Myocyte (in vitro differentiated cells): ENCODE measurements at regions not wholly inside any gene's neighbourhood (a gene's known extent, or its start where the extent isn't known, plus 50 kb on each side); places are given as distances from the start of the nearest gene placed in this dataset.

ENCODE experiments used
- DNase-seq: peaks from one replicate; pipeline ENCODE4 v3.0.0-alpha.2; 2012; ENCODE audit warnings: low read depth

DNA sequence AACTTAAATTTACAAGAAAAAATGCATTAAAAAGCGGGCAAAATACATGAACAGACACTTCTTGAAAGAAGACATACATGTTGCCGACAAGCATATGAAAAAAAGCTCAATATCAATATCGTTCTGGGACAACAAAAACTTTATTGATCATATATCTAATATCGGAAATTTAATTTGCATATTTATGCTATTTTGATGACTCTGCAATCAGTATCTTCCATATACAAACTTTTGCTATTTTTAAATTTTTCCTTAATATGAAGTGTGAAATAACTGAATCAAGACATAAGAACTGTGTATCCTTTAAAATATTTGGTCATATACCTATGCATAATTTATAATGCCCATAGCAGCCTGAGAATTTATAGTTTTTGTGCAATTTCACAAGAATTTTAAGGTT is 224.6 kb downstream of the ALX1 start:
- no peak for DNase-seq

DNA sequence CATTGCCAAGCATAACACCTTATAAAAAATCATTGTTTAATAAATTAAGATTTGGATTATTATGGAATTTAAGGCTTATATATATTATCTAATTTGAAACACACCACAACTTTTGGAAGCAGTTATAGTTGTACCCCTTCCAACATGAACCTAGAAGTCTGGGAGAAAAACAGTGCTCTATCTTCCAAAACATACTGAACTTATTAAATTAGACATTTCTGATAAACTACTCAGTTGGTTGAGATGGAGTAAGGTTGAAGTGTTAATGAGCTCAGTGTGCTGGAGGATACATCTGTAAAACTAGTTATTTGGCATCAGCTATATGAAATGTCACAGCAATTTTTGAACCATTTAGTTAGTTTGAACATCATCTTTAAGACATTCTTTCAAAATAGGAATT is 227.4 kb downstream of the ALX1 start:
- DNase-seq: no peak

DNA sequence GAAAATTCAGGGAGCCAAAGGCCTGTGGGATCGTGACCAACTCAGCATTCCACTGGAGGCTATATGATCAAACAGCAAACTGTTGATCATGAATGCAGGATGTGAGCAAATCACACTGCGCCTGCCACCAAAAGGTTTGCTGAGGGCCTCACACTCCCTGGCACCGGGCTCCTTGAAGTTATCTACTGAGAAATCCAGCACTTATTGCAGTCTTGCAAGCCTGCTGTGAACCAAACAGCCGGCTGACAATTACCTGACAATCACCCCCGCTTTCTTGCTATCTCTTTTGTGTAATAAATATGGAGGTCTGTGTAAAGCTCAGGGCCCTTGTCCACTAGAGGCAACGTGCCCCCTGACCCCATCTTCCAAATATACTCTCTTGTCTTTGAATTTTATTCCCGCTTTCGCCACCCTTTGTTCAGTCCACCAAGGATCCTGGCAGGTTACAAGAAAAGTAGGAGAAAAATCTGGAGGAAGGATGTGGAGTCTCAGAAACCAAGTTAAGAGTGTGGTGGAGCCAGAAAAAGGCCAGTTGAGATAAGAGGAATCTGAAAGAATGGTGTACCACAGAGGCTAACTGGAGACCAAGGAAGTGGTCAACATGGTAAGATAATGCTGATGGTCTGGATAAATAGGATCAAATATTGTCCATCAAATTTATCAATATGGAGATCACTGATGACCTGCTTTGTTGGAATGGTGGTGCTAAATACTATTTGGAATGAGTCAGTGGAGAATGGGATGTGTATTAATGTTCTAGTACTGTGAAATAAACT is 229.2 kb downstream of the ALX1 start:
- no peak for DNase-seq

DNA sequence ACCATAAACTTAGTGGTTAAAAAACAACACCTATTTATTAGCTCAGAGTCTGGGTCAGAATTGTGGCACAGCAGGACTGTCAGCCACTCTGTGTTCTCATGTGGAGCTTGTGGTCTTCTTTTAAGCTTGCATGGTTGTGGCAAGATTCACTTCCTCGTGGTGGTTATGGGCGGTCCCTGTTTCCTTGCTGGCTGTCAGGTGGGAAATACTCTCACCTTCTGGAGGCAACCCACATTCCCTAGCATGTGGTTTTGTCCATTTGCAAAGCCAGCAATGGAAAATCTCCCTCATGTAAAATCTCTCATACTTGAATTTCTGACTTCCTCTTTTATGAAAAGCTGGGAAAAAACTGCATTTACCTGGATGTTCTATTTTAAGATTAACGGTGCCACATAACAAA is 229.8 kb downstream of the ALX1 start:
- DNase-seq: peak; percentile 13

DNA sequence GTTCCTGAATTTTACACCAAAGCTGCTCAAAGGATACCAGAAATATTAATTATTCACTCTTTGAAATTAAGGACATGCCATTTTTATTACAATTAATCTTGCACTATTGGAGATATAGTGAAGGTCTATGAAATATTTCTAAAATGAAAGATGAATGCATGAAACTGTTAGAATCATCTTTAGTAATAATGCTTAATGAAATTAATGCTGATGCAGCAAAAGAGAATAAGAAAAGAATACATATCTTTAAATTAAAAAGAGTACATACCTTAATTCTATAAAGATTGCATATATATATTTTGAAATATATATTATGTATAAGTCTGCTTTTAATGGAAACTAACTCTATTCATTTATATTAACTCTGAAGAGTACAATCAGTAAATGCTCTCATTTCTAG is 236.0 kb downstream of the ALX1 start:
- no peak for DNase-seq

DNA sequence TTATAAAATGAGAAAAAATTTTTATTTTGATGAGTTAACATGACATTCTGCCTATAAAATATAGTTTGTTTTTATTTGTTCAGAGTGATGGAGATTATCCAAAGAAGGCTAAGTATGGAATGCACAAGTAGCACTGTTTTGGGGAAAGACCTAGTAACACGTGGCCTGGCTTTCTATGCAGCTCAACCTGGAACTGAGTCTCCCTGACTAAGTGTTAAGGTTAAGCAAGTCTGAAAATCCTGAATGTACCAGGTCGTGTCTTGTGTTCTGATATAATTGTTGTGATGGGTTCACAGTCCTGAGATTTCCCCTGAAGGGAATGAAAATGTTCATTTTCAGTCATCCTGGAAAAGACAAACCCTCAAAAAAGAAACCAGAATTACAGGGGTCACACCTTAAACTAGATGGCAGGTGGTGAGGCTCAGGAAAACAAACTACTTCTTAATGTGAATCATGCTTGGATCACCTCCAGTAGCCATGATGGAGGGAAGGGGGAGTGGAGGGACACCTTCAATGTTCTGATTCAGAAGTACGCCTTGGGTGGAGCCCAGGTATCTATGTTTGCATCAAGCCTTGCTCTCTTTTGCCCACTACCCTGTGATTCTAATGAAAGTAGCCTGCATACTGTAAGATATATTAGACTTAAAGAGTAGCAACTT is 236.8 kb downstream of the ALX1 start:
- no peak for DNase-seq

DNA sequence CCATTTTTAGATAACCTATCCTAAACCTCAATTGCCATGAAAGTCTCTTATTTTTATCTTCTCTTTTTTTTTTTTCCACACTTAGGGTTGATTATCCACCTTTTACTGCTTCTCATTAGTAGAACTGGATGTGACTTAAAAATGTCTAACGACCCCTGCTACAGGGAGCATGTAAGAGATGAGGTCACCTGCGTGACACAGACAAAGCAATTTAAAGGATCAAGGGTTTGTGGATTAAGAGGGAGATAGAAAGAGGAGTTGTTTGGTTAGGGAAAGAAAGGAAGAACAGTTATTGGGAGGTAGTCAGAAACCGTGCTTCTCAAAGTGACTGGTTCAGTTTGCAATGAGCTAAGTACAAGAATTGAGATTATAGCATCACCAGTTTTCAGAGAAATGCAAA is 239.1 kb downstream of the ALX1 start:
- no peak for DNase-seq

DNA sequence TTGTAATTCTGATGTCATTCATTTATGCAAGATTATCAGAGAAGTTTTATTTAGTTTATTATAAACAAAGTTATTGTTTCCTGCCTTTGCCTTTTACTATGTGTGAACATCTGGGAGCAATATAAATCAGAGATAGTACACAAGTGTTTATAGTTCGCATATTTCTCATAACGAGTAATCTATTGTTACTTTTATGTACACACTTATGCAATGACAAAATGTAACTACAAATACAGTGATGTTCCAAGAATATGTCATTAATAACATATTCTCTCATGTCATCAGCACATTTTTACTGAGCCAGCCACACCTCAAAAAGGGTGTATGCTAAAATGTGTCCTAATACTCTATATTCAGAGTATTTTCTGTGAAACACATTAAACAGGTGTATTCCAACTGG is 243.2 kb downstream of the ALX1 start:
- no peak for DNase-seq

DNA sequence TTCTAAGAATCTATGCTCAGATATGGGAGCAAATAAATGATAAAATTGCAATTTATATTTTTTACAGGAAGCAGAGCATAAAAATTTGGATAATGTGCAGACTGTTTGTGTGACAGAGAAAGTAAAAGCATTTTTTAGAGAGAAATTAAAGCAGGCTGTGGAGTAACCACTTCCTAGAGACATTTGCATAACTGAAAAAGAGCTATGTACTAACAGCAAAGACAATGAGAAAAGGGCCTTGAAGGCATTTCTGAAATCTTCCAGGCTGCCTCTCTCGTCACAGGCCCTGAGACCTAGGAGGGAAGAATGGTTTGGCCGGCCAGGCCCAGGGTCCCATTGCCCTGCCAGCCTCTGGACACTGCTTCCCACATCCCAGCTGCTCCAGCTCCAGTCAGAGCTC is 247.2 kb downstream of the ALX1 start:
- peak; percentile 3 for DNase-seq

DNA sequence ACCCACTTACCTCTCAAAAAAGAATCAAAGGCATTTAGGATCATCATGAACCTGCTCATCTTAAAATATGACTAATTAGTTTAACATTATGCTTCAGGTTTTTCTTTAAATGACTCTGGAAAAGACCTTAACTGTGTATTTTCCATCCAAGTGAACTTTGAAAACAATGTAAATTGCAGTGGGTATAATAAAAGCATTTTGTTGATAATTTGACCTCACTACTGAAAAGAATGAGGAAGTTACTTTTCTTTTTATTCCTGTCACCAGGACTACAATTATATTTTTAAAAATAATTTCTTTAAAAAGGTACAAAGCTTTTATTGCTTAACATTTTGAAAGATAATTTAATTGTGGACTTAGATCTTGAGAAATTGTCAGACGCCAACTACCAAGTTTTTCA is 249.9 kb downstream of the ALX1 start:
- no peak for DNase-seq

DNA sequence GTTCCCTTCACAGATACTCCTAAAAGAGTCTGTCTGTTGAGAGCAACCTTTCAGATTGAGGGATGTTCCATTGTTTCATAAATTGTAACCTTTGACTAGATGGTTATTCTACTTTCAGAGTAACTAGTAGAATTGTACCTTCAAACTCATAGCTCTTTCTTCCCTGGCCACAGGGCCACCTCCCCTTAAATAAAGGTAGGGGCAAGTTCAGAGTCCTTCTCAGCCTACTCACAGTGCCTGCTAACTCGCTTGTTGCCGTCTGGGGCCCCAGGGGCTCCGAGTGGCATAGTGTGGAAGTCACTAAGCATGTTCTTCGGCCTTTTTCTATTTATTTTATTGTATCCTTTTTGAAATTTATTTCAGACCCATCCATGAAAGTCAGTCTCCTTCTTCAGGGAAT is 250.4 kb downstream of the ALX1 start:
- no peak for DNase-seq

DNA sequence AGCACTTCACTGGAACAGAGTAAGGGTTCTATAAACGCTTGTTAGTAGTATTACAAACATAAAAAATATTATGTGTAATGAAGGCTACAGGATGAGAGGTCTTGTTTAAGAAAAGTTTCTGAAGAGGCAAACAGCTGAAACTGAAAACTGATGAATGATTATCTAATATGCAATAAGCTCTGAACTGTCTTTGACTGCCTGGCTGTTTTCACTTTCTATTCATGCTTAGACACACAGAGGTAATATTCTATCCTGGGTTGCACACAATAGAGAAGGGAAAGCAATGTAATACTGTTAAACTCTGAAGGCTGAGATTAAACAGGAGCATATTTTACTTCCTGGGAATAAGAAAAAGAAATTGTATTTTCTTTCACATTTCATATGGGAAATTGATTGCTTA is 251.3 kb downstream of the ALX1 start:
- DNase-seq: no peak

DNA sequence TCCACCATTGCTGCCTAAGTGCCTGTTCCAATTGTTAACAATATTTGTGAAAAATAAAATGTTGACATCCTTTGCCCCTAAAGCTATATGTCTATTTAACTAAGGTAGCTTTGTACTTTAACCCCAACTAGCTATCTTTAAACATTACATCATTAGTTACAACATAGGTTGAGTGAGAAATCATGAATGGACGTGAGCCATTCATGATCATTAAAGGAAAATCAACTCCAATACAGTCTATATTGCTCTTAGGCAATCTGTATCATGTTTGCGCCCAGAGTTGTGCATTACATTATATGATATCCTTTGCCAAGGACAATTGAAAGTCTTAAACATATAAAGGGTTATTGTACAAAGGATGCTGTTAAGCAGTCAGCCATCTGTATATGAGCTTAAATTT is 269.6 kb downstream of the ALX1 start:
- no peak for DNase-seq

DNA sequence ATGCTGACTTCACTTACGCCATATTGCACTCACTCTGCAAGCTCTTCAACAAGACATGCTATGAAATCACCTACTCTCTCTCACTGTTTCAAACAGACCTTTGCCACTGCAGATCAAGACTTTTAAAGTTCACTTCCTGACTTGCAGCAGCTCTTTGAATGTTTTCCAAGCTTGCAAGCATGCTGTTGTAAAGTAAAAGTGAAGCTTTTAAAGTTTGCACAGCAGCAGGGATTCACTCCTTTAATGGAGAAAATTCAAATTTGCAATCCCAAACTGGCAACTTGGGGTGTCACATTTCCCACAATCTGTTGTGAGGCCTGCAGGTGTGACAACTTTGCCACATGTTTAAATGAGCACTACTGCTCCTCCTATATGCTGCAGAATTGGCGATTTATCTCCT is 270.9 kb downstream of the ALX1 start:
- no peak for DNase-seq

DNA sequence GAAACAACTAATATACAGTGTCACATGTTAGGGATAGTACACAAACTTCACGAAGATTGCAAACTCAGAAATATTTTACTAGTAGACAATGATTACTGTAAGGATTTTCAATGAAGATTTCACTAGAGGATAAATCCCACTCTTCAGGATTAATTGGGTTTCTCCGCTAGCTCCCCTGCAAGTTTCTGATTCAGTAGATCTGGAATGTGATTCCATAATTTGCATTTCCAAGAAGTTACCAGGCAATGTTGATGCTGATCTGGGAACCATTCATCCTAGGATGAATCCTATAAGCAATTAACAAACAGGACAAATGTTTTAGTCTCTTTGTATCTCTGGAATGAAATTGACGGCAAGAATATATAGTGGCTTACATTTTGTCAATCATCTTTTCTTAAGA is 272.4 kb downstream of the ALX1 start:
- DNase-seq: no peak

DNA sequence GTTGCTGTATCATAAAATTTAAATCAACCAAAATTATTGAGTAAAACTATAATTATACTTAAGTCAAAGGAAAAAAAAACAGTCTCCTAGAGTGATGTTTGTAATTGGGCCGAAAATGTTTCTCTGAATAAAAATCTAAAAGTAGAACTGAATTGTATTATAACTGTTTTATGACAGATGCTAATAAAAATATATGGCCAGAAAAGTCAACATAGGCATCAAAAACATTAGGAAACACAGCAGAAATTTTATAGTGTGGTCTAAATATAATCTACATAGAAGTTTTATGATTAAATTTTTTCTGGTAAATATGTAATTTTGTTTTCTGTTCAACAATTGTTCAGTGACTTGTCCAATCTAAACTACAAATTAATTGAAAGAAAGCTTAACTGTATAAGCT is 277.8 kb downstream of the ALX1 start:
- no peak for DNase-seq

DNA sequence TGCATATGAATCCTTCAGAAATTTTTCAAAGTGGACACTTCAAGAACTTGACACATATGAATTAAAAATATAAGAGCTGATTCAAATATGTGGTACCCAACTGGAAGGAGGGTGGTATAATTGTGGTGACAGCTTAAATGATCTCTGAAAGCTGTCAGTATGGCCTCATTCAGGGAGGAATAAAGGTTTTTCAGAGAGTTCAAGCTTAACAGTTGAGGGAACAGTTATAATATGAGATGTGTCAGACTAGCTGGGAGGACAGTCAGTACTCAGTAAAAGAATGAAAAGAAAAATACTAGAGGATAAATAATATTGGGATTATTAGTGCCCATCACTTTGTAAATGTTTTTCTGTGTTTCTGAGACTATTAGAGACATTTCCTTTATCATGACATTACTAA is 277.5 kb downstream of the RASSF9 start:
- DNase-seq: no peak

DNA sequence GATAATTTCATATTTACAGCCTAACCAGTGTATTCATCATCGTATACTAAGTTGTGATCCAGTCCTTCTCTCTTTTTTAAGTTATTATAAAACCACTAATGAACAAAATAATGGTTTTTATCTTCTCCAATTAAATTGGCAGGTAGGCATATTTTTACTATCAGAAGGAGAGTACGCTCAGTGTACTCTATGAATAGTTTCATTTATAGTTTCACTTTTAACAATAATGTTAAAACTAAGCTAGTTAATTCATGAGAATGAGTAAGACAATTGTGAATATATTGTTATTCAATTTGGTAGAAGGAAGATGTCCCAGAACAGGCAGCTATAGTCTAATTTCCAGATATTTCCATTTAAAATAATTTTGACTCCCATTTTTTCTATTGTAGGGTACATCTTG is 277.1 kb downstream of the RASSF9 start:
- no peak for DNase-seq

DNA sequence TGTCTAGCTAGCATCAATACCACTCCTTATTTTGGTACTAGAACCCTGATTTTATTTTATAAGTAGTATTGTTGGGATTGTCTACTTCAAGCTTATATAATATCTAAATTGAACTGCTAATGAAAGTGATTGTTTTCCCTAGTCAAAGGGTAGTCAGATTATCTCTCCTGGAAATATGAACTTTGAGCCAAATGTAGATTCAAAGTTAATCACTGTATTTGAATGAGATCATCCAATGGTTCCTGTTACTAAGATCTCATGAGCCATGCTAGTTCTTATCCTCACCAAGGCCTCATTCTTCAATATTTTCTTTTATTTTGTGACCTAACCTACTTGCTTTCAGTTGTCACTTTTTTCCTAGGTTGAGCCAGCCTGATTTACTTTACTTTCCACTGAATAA is 276.7 kb downstream of the RASSF9 start:
- DNase-seq: no peak

DNA sequence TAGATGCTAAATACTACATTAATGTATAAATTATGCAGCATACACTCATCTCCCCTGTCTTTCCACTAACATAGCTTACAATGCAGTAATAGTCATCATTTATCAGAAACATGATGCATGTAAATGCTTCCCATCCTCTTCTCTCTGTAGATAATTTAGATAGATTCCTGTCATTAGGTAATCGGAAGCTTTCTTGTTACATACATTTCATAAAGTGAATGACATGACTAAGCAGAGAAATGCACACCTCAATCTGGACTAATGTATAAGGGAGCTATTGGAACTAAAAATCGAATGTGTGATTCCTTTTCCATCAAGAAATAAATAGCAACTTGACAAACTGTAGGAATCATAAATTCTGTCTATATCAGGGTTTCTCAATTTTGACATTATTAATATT is 273.4 kb downstream of the RASSF9 start:
- no peak for DNase-seq

DNA sequence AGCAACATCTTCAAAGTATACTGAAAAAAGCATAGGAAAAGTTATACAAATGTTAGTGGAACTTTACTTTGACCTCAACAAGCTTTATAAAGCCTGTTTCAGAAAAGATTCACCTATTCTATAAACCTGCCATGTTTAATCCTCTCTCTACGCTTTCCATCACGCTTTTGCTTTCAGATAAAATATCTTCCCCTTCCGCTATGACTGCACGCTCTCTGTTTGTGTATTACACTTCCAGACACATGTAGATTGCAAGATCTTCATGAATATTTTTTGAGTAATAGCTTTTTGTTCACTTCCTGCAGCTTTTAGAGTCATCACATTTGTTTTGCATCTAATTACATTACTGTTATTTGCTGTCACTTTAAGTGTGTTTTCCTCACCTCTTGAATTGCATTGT is 271.4 kb downstream of the RASSF9 start:
- no peak for DNase-seq

DNA sequence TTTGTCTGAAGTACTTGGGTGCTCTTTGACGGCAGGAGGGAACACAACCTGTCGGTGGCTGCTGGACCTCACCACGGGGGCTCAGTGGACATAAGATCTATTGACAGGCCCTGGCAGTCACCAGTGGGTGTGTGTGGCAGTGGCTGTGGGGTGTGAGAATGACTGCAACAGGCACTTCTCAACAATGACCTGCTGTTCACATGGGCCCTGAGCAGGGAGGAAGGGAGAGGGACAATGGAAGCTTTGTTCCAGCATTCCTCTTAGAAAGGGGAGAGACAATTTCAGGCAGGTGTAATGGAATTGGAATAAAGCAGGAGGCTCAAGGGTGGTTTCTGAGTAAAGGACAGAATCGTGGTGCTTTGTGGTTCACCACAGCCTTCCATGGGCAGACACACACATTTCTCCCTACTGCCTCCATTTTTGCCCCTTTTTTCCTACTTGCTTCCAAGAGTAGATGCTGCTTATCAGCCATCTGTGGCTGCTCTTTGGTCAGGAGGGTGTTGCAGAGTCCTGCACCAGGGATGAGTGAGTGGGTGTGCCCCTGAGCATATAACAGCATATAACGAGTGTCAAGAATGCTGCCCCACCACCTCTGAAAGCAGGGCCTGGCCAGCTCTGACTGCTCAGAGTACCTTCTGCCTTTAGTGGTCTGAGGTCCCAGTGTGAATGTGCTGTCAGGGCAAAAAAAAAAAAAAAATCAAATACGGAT is 267.7 kb downstream of the RASSF9 start:
- DNase-seq: peak; percentile 12

DNA sequence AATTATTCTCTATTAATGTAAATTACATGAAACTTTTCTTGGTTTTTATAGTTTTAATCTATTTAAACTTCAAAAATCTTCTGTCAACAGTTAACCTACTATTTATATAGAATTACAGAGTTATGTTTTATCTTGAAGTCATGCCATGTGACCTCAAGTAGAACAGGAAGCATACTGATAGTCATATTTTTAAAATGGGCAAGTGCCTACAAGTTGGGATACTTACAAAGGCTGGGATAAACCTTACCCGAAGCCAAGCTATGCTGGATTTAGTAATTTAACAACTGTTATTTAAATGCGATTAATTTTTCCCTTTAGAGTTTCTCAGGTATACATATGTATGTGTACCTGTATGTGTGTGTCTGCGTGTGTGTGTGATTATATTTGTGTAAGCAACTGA is 266.9 kb downstream of the RASSF9 start:
- no peak for DNase-seq
